ENCODE measurements at regions not wholly inside any gene's neighbourhood (a gene's known extent, or its start where the extent isn't known, plus 50 kb on each side); places are given as distances from the start of the nearest gene placed in this dataset.

DNA sequence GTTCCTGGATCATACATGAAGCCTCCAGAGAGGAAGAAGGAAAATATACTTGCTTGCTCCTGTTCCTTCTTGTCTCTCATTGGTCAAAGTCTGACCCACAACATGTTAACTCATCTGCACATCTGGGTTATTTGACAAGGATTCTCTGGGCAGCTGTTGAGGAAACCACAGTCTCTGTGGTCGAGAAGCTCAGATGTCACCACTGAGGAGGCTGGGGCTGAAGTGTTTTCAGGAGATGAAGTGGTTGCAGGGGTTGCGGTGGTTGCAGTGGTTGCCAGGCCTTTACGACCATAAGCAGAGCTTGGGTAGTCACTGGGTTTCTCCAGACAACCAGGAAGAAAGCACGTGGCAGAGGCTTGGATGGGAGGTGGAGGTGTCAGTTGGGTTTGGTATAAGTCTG is 265.0 kb upstream of the LRIG3 start:
- no peak overlapping the region for H3K4me2 ChIP-seq (ENCODE audit: low read length)
- H3K79me2 ChIP-seq (ENCODE audit: control insufficient read depth, low read length), result no peaks in the 10 kb centered on the region
- H3K4me1 ChIP-seq (ENCODE audit: control insufficient read depth, low read length), result no peaks in the 10 kb centered on the region
- no peaks in the 10 kb centered on the region for H3K9me2 ChIP-seq (replicated peaks; ENCODE audit: control insufficient read depth, low read length)
- H4K20me1 ChIP-seq (ENCODE audit: control insufficient read depth, insufficient read depth, low read depth, low read length), result no peaks in the 10 kb centered on the region
- TF ChIP-seq EZH2phosphoT487 (IDR thresholded peaks at IDR 0.05; ENCODE audit: borderline replicate concordance, low read length), result no peak
- TF ChIP-seq, protein P1, sequence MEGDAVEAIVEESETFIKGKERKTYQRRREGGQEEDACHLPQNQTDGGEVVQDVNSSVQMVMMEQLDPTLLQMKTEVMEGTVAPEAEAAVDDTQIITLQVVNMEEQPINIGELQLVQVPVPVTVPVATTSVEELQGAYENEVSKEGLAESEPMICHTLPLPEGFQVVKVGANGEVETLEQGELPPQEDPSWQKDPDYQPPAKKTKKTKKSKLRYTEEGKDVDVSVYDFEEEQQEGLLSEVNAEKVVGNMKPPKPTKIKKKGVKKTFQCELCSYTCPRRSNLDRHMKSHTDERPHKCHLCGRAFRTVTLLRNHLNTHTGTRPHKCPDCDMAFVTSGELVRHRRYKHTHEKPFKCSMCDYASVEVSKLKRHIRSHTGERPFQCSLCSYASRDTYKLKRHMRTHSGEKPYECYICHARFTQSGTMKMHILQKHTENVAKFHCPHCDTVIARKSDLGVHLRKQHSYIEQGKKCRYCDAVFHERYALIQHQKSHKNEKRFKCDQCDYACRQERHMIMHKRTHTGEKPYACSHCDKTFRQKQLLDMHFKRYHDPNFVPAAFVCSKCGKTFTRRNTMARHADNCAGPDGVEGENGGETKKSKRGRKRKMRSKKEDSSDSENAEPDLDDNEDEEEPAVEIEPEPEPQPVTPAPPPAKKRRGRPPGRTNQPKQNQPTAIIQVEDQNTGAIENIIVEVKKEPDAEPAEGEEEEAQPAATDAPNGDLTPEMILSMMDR (IDR thresholded peaks at IDR 0.05; ENCODE audit: low read depth, low read length, poor library complexity, severe bottlenecking), result no peak
- H3K9me3 ChIP-seq (ENCODE audit: control insufficient read depth, insufficient read depth, low read length), result no peaks in the 10 kb centered on the region
- H3K27ac ChIP-seq (ENCODE audit: low read depth, low read length), result no peak overlapping the region
- no peak overlapping the region for H3K4me3 ChIP-seq (ENCODE audit: low read length)
- no peaks in the 10 kb centered on the region for H3F3A ChIP-seq (ENCODE audit: control insufficient read depth, insufficient read depth)
- no peaks in the 10 kb centered on the region for H3K36me3 ChIP-seq (ENCODE audit: control insufficient read depth, low read length)
- H3K27me3 ChIP-seq (ENCODE audit: control insufficient read depth, low read length), result no peaks in the 10 kb centered on the region

- H3K9me3 ChIP-seq (ENCODE audit: control insufficient read depth, insufficient read depth, low read length), result no peaks in the 10 kb centered on the region
- no peak overlapping the region for H3K27ac ChIP-seq (ENCODE audit: low read depth, low read length)
- no peaks in the 10 kb centered on the region for H3K27me3 ChIP-seq (ENCODE audit: control insufficient read depth, low read length)
- no peaks in the 10 kb centered on the region for H3K4me1 ChIP-seq (ENCODE audit: control insufficient read depth, low read length)
- no peaks in the 10 kb centered on the region for H3F3A ChIP-seq (ENCODE audit: control insufficient read depth, insufficient read depth)
- H3K36me3 ChIP-seq (ENCODE audit: control insufficient read depth, low read length), result no peaks in the 10 kb centered on the region
- no peaks in the 10 kb centered on the region for H4K20me1 ChIP-seq (ENCODE audit: control insufficient read depth, insufficient read depth, low read depth, low read length)
- TF ChIP-seq, protein P1 (IDR thresholded peaks at IDR 0.05; ENCODE audit: low read depth, low read length, poor library complexity, severe bottlenecking), result no peak
- no peak for TF ChIP-seq EZH2phosphoT487 (IDR thresholded peaks at IDR 0.05; ENCODE audit: borderline replicate concordance, low read length)
- H3K79me2 ChIP-seq (ENCODE audit: control insufficient read depth, low read length), result no peaks in the 10 kb centered on the region
- no peak overlapping the region for H3K4me2 ChIP-seq (ENCODE audit: low read length)
- H3K9me2 ChIP-seq (replicated peaks; ENCODE audit: control insufficient read depth, low read length), result no peaks in the 10 kb centered on the region
- H3K4me3 ChIP-seq (ENCODE audit: low read length), result no peak overlapping the region
Observed at GRCh38 chr12:59182658-59183455, 262.6 kb upstream of the LRIG3 start.

DNA sequence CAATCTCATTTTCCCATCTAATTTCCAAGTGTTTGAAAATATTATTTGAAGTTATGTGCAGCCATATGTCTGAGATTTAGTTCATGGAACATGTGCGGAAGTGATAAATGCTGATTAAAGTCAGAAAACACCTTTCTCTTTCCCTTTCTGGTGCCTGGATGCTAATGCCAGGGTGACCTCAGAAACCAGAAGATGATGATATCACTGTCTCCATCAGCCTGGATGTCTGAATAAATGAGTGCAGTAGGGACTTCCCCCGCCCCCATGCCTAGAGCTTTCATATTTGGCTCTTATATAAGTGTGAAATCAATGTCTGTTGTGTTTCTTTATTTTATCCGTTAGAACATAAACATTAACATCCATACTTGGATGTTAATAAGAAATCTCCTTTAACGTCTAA is 261.9 kb upstream of the LRIG3 start:
- TF ChIP-seq EZH2phosphoT487 (IDR thresholded peaks at IDR 0.05; ENCODE audit: borderline replicate concordance, low read length), result no peak
- TF ChIP-seq, protein P1 (IDR thresholded peaks at IDR 0.05; ENCODE audit: low read depth, low read length, poor library complexity, severe bottlenecking), result no peak
- Histone ChIP-seq H3K36me3 (ENCODE audit: control insufficient read depth, low read length) (no peaks in the 10 kb centered on the region), H3K9me2 (replicated peaks; ENCODE audit: control insufficient read depth, low read length) (no peaks in the 10 kb centered on the region), H3K79me2 (ENCODE audit: control insufficient read depth, low read length) (no peaks in the 10 kb centered on the region), H3K4me1 (ENCODE audit: control insufficient read depth, low read length) (no peaks in the 10 kb centered on the region), H3K27ac (ENCODE audit: low read depth, low read length) (no peak overlapping the region), H3K9me3 (ENCODE audit: control insufficient read depth, insufficient read depth, low read length) (no peaks in the 10 kb centered on the region), H3K27me3 (ENCODE audit: control insufficient read depth, low read length) (no peaks in the 10 kb centered on the region), H3F3A (ENCODE audit: control insufficient read depth, insufficient read depth) (no peaks in the 10 kb centered on the region), H4K20me1 (ENCODE audit: control insufficient read depth, insufficient read depth, low read depth, low read length) (no peaks in the 10 kb centered on the region), H3K4me3 (ENCODE audit: low read length) (no peak overlapping the region), H3K4me2 (ENCODE audit: low read length) (no peak overlapping the region)
